Nephron progenitor cell (in vitro differentiated cells): ENCODE measurements at regions not wholly inside any gene's neighbourhood (a gene's known extent, or its start where the extent isn't known, plus 50 kb on each side); places are given as distances from the start of the nearest gene placed in this dataset.

ENCODE experiments used
- DNase-seq: peaks from one replicate; pipeline ENCODE4 v3.0.0; 2021
- H3K27ac Mint-ChIP-seq: 2 replicates; pipeline ENCODE4 v1.8.0; 2021; ENCODE audit warnings: mild to moderate bottlenecking, moderate library complexity, mixed read lengths
- H3K27me3 Mint-ChIP-seq: 2 replicates; pipeline ENCODE4 v1.8.0; 2021; ENCODE audit warnings: mild to moderate bottlenecking, low read depth, mixed read lengths; ENCODE audit not compliant: poor library complexity
- H3K36me3 Mint-ChIP-seq: 2 replicates; pipeline ENCODE4 v1.8.0; 2021; ENCODE audit warnings: low read depth, mixed read lengths
- H3K4me1 Mint-ChIP-seq: 2 replicates; pipeline ENCODE4 v1.8.0; 2021; ENCODE audit warnings: mixed read lengths
- H3K4me3 Mint-ChIP-seq: 2 replicates; pipeline ENCODE4 v1.8.0; 2021; ENCODE audit warnings: mild to moderate bottlenecking, moderate library complexity, mixed read lengths
- H3K9me3 Mint-ChIP-seq: 2 replicates; pipeline ENCODE4 v1.8.0; 2021; ENCODE audit warnings: mild to moderate bottlenecking, moderate library complexity, mixed read lengths
- TF ChIP-seq, protein P1 (sequence below): fragments of 200-600 bp; sonication (generic); IDR thresholded peaks from 2 replicates; pipeline ENCODE4 v1.5.0; 2021; ENCODE audit warnings: antibody characterized with exemption

DNA sequence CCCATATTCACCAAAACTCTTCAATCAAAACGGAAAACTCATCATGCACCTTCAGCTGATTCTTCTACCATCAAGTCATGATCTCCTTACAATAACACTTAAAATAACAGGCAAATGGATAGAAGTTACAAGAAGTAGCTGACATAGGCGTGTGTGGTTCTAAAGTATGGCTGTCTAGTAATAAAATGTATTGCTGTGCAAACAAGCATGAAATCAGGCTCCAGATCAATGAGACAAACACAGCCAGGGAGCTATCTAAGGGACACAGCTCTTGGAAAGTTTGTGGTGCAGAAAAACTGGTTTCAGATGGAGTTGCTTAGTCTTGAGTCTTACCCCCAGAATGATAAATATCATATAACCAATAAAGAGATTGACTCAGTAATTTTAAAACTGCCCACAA is 434.8 kb upstream of the NOX3 start:
- Mint-ChIP-seq H3K4me3 (no peak overlapping the region), H3K27ac (no peak overlapping the region), H3K9me3 (no peaks in the 10 kb centered on the region), H3K27me3 (no peaks in the 10 kb centered on the region), H3K4me1 (peaks cover 25% of the 10 kb centered on the region), H3K36me3 (no peaks in the 10 kb centered on the region)
- no peak for DNase-seq
- TF ChIP-seq, protein P1, sequence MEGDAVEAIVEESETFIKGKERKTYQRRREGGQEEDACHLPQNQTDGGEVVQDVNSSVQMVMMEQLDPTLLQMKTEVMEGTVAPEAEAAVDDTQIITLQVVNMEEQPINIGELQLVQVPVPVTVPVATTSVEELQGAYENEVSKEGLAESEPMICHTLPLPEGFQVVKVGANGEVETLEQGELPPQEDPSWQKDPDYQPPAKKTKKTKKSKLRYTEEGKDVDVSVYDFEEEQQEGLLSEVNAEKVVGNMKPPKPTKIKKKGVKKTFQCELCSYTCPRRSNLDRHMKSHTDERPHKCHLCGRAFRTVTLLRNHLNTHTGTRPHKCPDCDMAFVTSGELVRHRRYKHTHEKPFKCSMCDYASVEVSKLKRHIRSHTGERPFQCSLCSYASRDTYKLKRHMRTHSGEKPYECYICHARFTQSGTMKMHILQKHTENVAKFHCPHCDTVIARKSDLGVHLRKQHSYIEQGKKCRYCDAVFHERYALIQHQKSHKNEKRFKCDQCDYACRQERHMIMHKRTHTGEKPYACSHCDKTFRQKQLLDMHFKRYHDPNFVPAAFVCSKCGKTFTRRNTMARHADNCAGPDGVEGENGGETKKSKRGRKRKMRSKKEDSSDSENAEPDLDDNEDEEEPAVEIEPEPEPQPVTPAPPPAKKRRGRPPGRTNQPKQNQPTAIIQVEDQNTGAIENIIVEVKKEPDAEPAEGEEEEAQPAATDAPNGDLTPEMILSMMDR = no peak

- H3K9me3 Mint-ChIP-seq = no peaks in the 10 kb centered on the region
- H3K4me3 Mint-ChIP-seq = no peak overlapping the region
- no peaks in the 10 kb centered on the region for H3K36me3 Mint-ChIP-seq
- H3K4me1 Mint-ChIP-seq = peaks cover 25% of the 10 kb centered on the region
- no peaks in the 10 kb centered on the region for H3K27me3 Mint-ChIP-seq
- peak; percentile 12 for DNase-seq
- H3K27ac Mint-ChIP-seq = no peak overlapping the region
- TF ChIP-seq, protein P1 = no peak
Observed at GRCh38 chr6:155889410-155889809, 433.8 kb upstream of the NOX3 start.

DNA sequence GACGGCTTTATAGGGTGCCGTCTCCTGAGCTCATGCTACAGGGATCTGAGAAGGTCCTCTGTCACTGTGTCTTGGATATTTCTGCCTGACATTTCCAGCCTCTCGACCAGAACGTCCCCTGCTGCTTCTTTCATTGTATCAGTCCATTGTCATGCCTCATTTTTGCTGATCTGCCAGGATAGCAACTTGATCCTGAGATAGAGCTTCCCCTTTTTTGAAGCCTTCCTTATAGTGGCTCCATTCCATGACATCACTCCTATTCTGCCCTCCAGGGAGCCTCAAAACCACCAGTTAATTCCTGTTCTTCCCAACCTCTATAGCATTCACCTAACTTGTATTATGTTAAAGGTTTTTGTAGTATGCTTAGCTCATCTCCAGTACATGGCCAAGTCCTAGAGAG is 431.8 kb upstream of the NOX3 start:
- TF ChIP-seq, protein P1 = no peak
- Mint-ChIP-seq H3K36me3 (no peaks in the 10 kb centered on the region), H3K4me1 (peaks cover 25% of the 10 kb centered on the region), H3K4me3 (no peak overlapping the region), H3K9me3 (no peaks in the 10 kb centered on the region), H3K27me3 (no peaks in the 10 kb centered on the region), H3K27ac (peak overlapping the region; percentile 9)
- no peak for DNase-seq

DNA sequence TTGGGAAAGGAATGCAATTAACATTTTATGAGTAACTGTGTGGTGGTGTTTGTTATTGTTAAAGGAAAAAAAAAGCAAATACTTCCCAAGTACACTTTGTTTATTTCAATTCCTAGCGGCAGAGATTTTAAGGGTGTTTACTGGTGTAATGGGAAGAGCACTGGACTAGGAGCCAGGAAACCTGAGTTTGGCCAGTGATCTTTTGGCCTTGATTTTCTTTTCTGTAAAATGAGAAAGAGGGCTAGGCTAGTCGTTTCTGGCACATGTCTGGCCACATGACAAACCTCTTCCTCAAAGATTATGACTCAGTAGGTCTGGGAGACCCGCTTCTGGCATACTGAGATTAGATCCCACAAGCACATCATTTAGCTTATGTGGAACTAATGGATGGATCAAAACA is 428.1 kb upstream of the NOX3 start:
- H3K27me3 Mint-ChIP-seq = peaks cover 7% of the 10 kb centered on the region
- H3K4me1 Mint-ChIP-seq = peaks cover 10% of the 10 kb centered on the region
- H3K4me3 Mint-ChIP-seq = no peak overlapping the region
- H3K27ac Mint-ChIP-seq = no peak overlapping the region
- TF ChIP-seq, protein P1 = no peak
- DNase-seq = no peak
- H3K9me3 Mint-ChIP-seq = no peaks in the 10 kb centered on the region
- no peaks in the 10 kb centered on the region for H3K36me3 Mint-ChIP-seq

GRCh38 chr6:155883334-155883731 is 427.7 kb upstream of the NOX3 start:
- DNase-seq = no peak
- TF ChIP-seq, protein P1 = no peak

DNA sequence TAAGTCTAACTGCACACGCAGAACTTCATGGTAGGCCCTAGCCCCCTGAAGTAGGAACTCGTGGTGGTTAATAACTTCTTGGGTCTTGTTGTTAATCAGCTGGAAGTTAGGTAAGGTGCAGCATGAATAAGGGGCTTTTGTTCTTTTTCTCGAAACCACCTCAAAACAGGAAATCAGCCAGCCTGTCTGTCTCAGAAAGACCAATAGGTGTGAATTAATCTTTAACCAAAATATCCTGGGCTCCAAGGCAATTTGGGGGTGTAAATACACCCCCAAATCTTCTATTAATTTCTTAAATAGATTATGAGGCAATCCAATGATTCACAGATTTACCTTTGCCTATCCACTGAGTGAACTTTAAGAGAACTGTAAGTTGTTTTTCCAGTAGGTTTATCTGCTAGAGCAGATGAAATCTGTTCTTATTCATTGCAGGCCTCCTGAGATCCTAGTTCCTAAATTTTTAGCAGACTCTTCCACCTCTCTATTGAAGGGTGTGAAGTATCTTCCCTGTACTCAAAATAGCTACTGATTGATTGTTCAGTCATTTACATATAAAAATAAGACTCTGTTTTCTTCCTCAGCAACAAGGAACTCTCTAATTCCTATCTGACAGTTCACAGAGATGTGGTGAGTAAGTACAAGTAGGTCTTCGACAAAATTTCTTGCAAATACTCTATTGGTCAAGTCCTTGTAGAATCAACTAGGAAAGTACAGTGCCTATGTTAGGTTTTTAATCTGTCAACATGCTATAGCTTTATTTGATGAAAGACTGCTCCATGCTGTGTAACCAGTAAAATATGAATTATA is 427.1 kb upstream of the NOX3 start:
- DNase-seq = no peak
- H3K36me3 Mint-ChIP-seq = no peaks in the 10 kb centered on the region

More at GRCh38 chr6:155883334-155883731, 427.7 kb upstream of the NOX3 start:
- Mint-ChIP-seq H3K4me3 (no peak overlapping the region), H3K36me3 (no peaks in the 10 kb centered on the region), H3K27me3 (peaks cover 7% of the 10 kb centered on the region), H3K9me3 (no peaks in the 10 kb centered on the region), H3K4me1 (peaks cover 10% of the 10 kb centered on the region), H3K27ac (no peak overlapping the region)

More for the DNA sequence above, 427.1 kb upstream of the NOX3 start:
- TF ChIP-seq, protein P1 = no peak
- Mint-ChIP-seq H3K27ac (no peak overlapping the region), H3K4me3 (no peak overlapping the region), H3K4me1 (peaks cover 4% of the 10 kb centered on the region), H3K27me3 (peaks cover 7% of the 10 kb centered on the region), H3K9me3 (peaks cover 3% of the 10 kb centered on the region)
